ENCODE measurements at regions not wholly inside any gene's neighbourhood (a gene's known extent, or its start where the extent isn't known, plus 50 kb on each side); places are given as distances from the start of the nearest gene placed in this dataset.

DNA sequence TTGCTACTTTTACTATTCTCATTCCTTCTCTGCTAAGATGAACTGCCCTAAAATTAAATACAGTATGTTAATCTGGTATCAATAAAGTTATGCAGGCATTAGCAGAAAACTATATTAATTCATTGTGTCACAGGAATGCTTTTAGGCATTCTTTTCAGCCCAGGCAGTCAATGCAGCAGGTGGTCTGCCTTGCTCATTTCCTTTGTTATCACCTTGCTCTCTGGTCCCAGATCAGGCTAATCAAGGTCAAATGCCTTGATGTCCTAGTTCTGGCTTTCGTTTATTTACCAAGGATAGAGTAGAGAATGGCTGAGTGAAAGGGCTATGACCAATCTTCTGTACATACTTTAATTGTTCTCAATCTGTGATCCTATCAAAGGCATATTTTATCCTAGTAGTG, 1023.6 kb downstream of the TMEM182 start:
- H3K9me3 ChIP-seq, result no peaks in the 10 kb centered on the region
- intact Hi-C loops (cut with DNase I), result no loop called here
- TF ChIP-seq, protein P1, sequence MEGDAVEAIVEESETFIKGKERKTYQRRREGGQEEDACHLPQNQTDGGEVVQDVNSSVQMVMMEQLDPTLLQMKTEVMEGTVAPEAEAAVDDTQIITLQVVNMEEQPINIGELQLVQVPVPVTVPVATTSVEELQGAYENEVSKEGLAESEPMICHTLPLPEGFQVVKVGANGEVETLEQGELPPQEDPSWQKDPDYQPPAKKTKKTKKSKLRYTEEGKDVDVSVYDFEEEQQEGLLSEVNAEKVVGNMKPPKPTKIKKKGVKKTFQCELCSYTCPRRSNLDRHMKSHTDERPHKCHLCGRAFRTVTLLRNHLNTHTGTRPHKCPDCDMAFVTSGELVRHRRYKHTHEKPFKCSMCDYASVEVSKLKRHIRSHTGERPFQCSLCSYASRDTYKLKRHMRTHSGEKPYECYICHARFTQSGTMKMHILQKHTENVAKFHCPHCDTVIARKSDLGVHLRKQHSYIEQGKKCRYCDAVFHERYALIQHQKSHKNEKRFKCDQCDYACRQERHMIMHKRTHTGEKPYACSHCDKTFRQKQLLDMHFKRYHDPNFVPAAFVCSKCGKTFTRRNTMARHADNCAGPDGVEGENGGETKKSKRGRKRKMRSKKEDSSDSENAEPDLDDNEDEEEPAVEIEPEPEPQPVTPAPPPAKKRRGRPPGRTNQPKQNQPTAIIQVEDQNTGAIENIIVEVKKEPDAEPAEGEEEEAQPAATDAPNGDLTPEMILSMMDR (IDR thresholded peaks at IDR 0.05), result no peak

DNA sequence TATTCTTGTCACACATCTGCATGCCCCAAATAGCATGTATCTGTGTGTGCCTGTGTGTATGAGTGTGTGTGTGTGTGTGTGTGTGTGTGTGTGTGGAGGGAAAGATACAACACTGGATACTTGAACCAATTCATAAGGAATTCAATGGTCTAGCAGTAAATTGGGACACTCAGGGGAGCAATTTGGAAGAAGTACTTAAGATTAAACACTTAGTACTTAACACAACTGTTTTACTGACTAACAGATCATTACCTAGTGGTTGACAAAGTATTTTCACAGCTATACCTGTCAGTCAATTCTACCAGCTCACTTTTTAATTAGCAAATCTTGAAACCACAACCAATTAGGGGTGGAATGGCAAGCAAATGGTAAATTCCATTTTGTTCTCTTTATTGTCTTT, 1024.1 kb downstream of the TMEM182 start:
- ATAC-seq (no peak), DNase-seq (no peak)
- no peak overlapping the region for H3K27ac ChIP-seq
- TF ChIP-seq, protein P1 (IDR thresholded peaks at IDR 0.05), result no peak
- no peaks in the 10 kb centered on the region for H3K36me3 ChIP-seq
- H3K4me1 ChIP-seq, result no peaks in the 10 kb centered on the region
- no peaks in the 10 kb centered on the region for H3K27me3 ChIP-seq (ENCODE audit: low read depth)
- H3K4me3 ChIP-seq, result no peak overlapping the region
- H3K9me3 ChIP-seq, result no peaks in the 10 kb centered on the region
- intact Hi-C loops (cut with DNase I), result no loop called here

More for the DNA sequence above, 1023.6 kb downstream of the TMEM182 start:
- Histone ChIP-seq H3K4me3 (no peak overlapping the region), H3K27me3 (ENCODE audit: low read depth) (no peaks in the 10 kb centered on the region), H3K4me1 (no peaks in the 10 kb centered on the region), H3K36me3 (no peaks in the 10 kb centered on the region), H3K27ac (no peak overlapping the region)
- ATAC-seq, result no peak
- no peak for DNase-seq

DNA sequence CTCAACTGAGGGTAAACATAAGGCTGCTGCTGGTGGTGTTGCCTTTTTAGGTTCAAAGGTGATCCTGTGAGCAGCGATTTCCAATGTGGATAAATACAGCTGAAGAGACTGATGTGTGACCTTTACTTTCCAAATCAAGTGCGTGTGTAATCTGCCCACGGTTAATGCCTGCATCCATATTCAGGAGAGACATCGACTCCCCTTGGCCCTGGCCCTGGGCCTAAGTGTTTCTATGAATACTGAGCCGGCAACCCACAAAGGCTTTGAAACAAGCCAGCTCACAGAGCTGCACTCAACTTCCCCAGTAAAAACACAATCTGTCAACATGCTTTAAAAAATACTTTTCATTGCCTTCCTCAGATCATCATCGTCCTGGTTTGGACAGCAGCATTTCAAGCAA, 1026.6 kb downstream of the TMEM182 start:
- ATAC-seq (no peak), DNase-seq (no peak)
- no peaks in the 10 kb centered on the region for H3K27me3 ChIP-seq (ENCODE audit: low read depth)
- H3K9me3 ChIP-seq, result no peaks in the 10 kb centered on the region
- no peaks in the 10 kb centered on the region for H3K36me3 ChIP-seq
- no peak overlapping the region for H3K27ac ChIP-seq
- no peak overlapping the region for H3K4me3 ChIP-seq
- intact Hi-C loops (cut with DNase I), result no loop called here
- no peaks in the 10 kb centered on the region for H3K4me1 ChIP-seq
- TF ChIP-seq, protein P1 (IDR thresholded peaks at IDR 0.05), result no peak

DNA sequence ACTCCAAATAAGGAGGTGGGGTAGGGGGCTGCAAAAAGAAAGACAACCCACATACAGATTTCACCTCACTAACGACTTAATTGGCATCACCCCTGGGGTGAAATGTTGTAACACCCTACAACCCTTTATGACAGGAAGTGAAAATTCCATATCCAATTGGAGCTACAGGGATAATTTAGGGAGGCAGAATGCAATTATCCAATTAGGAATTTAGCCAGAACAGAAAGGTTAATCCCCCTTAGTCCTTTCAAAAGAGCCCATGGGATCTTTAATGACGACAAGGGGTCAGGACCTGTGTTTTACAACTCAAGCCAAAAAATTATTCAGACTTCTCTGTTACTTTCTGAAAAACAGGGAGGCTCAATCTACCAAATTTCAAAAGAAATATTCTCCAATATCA, 1027.1 kb downstream of the TMEM182 start:
- DNase-seq (no peak), ATAC-seq (no peak)
- Histone ChIP-seq H3K27me3 (ENCODE audit: low read depth) (no peaks in the 10 kb centered on the region), H3K36me3 (no peaks in the 10 kb centered on the region), H3K27ac (no peak overlapping the region), H3K9me3 (no peaks in the 10 kb centered on the region), H3K4me1 (no peaks in the 10 kb centered on the region), H3K4me3 (no peak overlapping the region)
- TF ChIP-seq, protein P1 (IDR thresholded peaks at IDR 0.05), result no peak
- intact Hi-C loops (cut with DNase I), result no loop called here

DNA sequence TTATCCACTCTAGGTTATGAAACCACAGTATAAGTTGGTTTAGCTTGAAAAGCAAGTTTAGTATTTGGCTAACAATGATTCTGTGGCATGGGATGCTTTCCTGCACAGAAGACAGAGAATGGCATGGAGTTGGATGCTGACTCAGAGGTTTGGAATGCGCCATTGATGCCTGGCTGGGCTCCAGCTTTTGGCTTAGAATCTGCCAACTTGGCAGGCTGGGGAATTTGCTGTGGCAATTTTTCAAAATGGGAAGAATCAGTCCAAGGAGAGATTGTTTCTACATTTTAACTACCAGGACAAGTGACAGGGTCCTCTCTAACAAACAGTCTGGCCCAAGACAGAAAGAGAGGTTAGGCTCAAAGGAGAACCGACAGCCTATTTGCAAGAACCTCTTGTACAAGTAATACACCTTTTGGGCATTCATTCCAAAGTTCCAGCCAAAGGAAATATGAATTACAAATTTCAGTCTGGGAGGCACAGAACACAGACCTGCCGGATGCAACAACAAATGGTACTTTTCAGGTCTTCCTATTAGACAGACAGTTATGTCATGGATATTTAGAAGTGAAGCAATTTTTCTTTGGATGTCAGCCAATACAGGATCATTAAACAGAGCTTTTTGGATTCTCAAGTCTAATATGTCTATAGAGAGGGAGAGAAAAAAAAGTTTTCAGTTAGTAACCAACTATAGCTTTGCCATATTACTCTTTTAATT, 1027.7 kb downstream of the TMEM182 start:
- Histone ChIP-seq H3K9me3 (no peaks in the 10 kb centered on the region), H3K4me1 (no peaks in the 10 kb centered on the region), H3K36me3 (no peaks in the 10 kb centered on the region), H3K4me3 (no peak overlapping the region), H3K27me3 (ENCODE audit: low read depth) (no peaks in the 10 kb centered on the region), H3K27ac (no peak overlapping the region)
- TF ChIP-seq, protein P1 (IDR thresholded peaks at IDR 0.05), result no peak
- ATAC-seq (peak; percentile 30 to 71), DNase-seq (no peak)
- intact Hi-C loops (cut with DNase I), result no loop called here
